GM21737 (cell line): ENCODE measurements at regions not wholly inside any gene's neighbourhood (a gene's known extent, or its start where the extent isn't known, plus 50 kb on each side); places are given as distances from the start of the nearest gene placed in this dataset.

ENCODE experiments used
- ATAC-seq: cut with Tn5 transposase; IDR thresholded peaks from one replicate; pipeline ENCODE4 v1.9.1; 2021; ENCODE audit warnings: mild to moderate bottlenecking, moderate library complexity; ENCODE audit not compliant: unreplicated experiment

GRCh38 chr13:78029901-78030300 is 111.3 kb upstream of the EDNRB start:
- no peak for ATAC-seq

- no peak for ATAC-seq
Observed at GRCh38 chr13:78028960-78029359, 110.3 kb upstream of the EDNRB start.

- ATAC-seq: no peak
Observed at GRCh38 chr13:78024996-78025395, 106.4 kb upstream of the EDNRB start.

- peak; percentile 100 for ATAC-seq
Observed at GRCh38 chr13:78022164-78022877, 103.7 kb upstream of the EDNRB start.

- no peak for ATAC-seq
Observed at GRCh38 chr13:78020861-78021260, 102.2 kb upstream of the EDNRB start.

GRCh38 chr13:78015782-78016181 is 97.2 kb upstream of the EDNRB start:
- ATAC-seq: no peak

- ATAC-seq: no peak
Observed at GRCh38 chr13:78012046-78012445, 93.4 kb upstream of the EDNRB start.

- ATAC-seq: no peak
Observed at GRCh38 chr13:78004821-78005220, 86.2 kb upstream of the EDNRB start.

- ATAC-seq: no peak
Observed at GRCh38 chr13:77999746-78000145, 81.1 kb upstream of the EDNRB start.

- ATAC-seq: no peak
Observed at GRCh38 chr13:77994166-77994565, 75.5 kb upstream of the EDNRB start.

GRCh38 chr13:77991003-77991402 is 72.4 kb upstream of the EDNRB start:
- ATAC-seq: no peak

GRCh38 chr13:77989281-77989680 is 70.7 kb upstream of the EDNRB start:
- ATAC-seq: no peak

- ATAC-seq: no peak
Observed at GRCh38 chr13:77988355-77988754, 69.7 kb upstream of the EDNRB start.

- ATAC-seq: no peak
Observed at GRCh38 chr13:77986713-77987112, 68.1 kb upstream of the EDNRB start.

- ATAC-seq: no peak
Observed at GRCh38 chr13:77985866-77986636, 67.4 kb upstream of the EDNRB start.

- no peak for ATAC-seq
Observed at GRCh38 chr13:77981281-77981881, 62.8 kb upstream of the EDNRB start.

- ATAC-seq: no peak
Observed at GRCh38 chr13:77980592-77980991, 62.0 kb upstream of the EDNRB start.

GRCh38 chr13:77979721-77980385 is 61.2 kb upstream of the EDNRB start:
- ATAC-seq: no peak

- no peak for ATAC-seq
Observed at GRCh38 chr13:77975358-77976042, 56.9 kb upstream of the EDNRB start.

- ATAC-seq: no peak
Observed at GRCh38 chr13:77969299-77969698, 50.7 kb upstream of the EDNRB start.
